Erythroblast (primary cell): ENCODE measurements at regions not wholly inside any gene's neighbourhood (a gene's known extent, or its start where the extent isn't known, plus 50 kb on each side); places are given as distances from the start of the nearest gene placed in this dataset.

ENCODE experiments used
- GATA1 ChIP-seq: IDR thresholded peaks from 2 replicates; pipeline ENCODE4 v1.6.1; 2011; ENCODE audit warnings: low read depth, mild to moderate bottlenecking, control low read depth, low read length, moderate library complexity
- POLR2A ChIP-seq: IDR thresholded peaks from 2 replicates; pipeline ENCODE4 v1.6.1; 2011; ENCODE audit warnings: mild to moderate bottlenecking, low read length

GRCh38 chr4:162700358-162700757, 466.3 kb downstream of the NAF1 start:
- TF ChIP-seq POLR2A (no peak), GATA1 (no peak)
